HEK293T (cell line): ENCODE measurements at regions not wholly inside any gene's neighbourhood (a gene's known extent, or its start where the extent isn't known, plus 50 kb on each side); places are given as distances from the start of the nearest gene placed in this dataset.

Source experiments
- ARNT ChIP-seq: fragments of 450-650 bp; IDR thresholded peaks from 2 replicates; pipeline ENCODE4 v1.6.1; 2017; ENCODE audit warnings: mild to moderate bottlenecking
- BHLHE40 ChIP-seq: fragments of 450-650 bp; IDR thresholded peaks from 2 replicates; pipeline ENCODE4 v1.6.1; 2016; ENCODE audit warnings: mild to moderate bottlenecking, moderate library complexity, borderline replicate concordance
- CTBP1 ChIP-seq: fragments of 450-650 bp; IDR thresholded peaks from 2 replicates; pipeline ENCODE4 v1.6.1; 2016; ENCODE audit warnings: borderline replicate concordance
- FOXK2 ChIP-seq: fragments of 450-650 bp; IDR thresholded peaks from 2 replicates; pipeline ENCODE4 v1.6.1; 2016; ENCODE audit warnings: mild to moderate bottlenecking
- FOXM1 ChIP-seq: fragments of 450-650 bp; IDR thresholded peaks from 2 replicates; pipeline ENCODE4 v1.6.1; 2017; ENCODE audit warnings: mild to moderate bottlenecking, borderline replicate concordance
- HDGF ChIP-seq: fragments of 450-650 bp; IDR thresholded peaks from 2 replicates; pipeline ENCODE4 v1.6.1; 2017; ENCODE audit warnings: antibody characterized with exemption, borderline replicate concordance
- L3MBTL2 ChIP-seq: fragments of 450-650 bp; conservative IDR thresholded peaks from 2 replicates; pipeline ENCODE4 v1.6.1; 2016; ENCODE audit warnings: mild to moderate bottlenecking
- NFRKB ChIP-seq: fragments of 450-650 bp; IDR thresholded peaks from 2 replicates; pipeline ENCODE4 v1.6.1; 2016; ENCODE audit warnings: mild to moderate bottlenecking, moderate library complexity
- SP1 ChIP-seq: fragments of 450-650 bp; IDR thresholded peaks from 2 replicates; pipeline ENCODE4 v1.6.1; 2017
- TARDBP ChIP-seq: fragments of 450-650 bp; IDR thresholded peaks from 2 replicates; pipeline ENCODE4 v1.6.1; 2016
- ZNF384 ChIP-seq: fragments of 450-650 bp; IDR thresholded peaks from 2 replicates; pipeline ENCODE4 v1.6.1; 2016

GRCh38 chr3:27641888-27642601 is 80.1 kb downstream of the EOMES start:
- TF ChIP-seq FOXM1 (no peak), BHLHE40 (no peak), ARNT (no peak), SP1 (no peak), L3MBTL2 (no peak), CTBP1 (no peak), TARDBP (no peak), NFRKB (no peak), FOXK2 (no peak), ZNF384 (no peak), HDGF (no peak)
